ENCODE measurements at regions not wholly inside any gene's neighbourhood (a gene's known extent, or its start where the extent isn't known, plus 50 kb on each side); places are given as distances from the start of the nearest gene placed in this dataset.

GRCh38 chr3:194857469-194858113 lies 171.9 kb downstream of the FAM43A start:
- no peak for TF ChIP-seq CTCF (IDR thresholded peaks at IDR 0.05; ENCODE audit: low read depth, low read length)
- DNase-seq (ENCODE audit: extremely low read depth, low read depth): no peak

- DNase-seq (ENCODE audit: extremely low read depth, low read depth): no peak
- TF ChIP-seq CTCF (IDR thresholded peaks at IDR 0.05; ENCODE audit: low read depth, low read length): no peak
Observed at GRCh38 chr3:194858382-194858781, 172.7 kb downstream of the FAM43A start.

GRCh38 chr3:194860725-194861124 lies 175.0 kb downstream of the FAM43A start:
- no peak for TF ChIP-seq CTCF (IDR thresholded peaks at IDR 0.05; ENCODE audit: low read depth, low read length)
- no peak for DNase-seq (ENCODE audit: extremely low read depth, low read depth)

GRCh38 chr3:194861375-194861774 lies 175.7 kb downstream of the FAM43A start:
- TF ChIP-seq CTCF (IDR thresholded peaks at IDR 0.05; ENCODE audit: low read depth, low read length): no peak
- DNase-seq (ENCODE audit: extremely low read depth, low read depth): no peak

- TF ChIP-seq CTCF (IDR thresholded peaks at IDR 0.05; ENCODE audit: low read depth, low read length): no peak
- no peak for DNase-seq (ENCODE audit: extremely low read depth, low read depth)
Observed at GRCh38 chr3:194865061-194865460, 179.4 kb downstream of the FAM43A start.

- TF ChIP-seq CTCF (IDR thresholded peaks at IDR 0.05; ENCODE audit: low read depth, low read length): no peak
- DNase-seq (ENCODE audit: extremely low read depth, low read depth): no peak
Observed at GRCh38 chr3:194865615-194866014, 179.9 kb downstream of the FAM43A start.

GRCh38 chr3:194866236-194866635 lies 180.6 kb downstream of the FAM43A start:
- TF ChIP-seq CTCF (IDR thresholded peaks at IDR 0.05; ENCODE audit: low read depth, low read length): no peak
- no peak for DNase-seq (ENCODE audit: extremely low read depth, low read depth)

All from AG09319 (cell line).